ENCODE measurements at regions not wholly inside any gene's neighbourhood (a gene's known extent, or its start where the extent isn't known, plus 50 kb on each side); places are given as distances from the start of the nearest gene placed in this dataset.
A peak's percentile ranks its signal among the peaks of the same experiment; 100 is the strongest.
"Not testable (repeated sequence)": the region's sequence is repeated elsewhere in the genome, so short reads cannot be mapped to it uniquely, and the experiment has no call there.

DNA sequence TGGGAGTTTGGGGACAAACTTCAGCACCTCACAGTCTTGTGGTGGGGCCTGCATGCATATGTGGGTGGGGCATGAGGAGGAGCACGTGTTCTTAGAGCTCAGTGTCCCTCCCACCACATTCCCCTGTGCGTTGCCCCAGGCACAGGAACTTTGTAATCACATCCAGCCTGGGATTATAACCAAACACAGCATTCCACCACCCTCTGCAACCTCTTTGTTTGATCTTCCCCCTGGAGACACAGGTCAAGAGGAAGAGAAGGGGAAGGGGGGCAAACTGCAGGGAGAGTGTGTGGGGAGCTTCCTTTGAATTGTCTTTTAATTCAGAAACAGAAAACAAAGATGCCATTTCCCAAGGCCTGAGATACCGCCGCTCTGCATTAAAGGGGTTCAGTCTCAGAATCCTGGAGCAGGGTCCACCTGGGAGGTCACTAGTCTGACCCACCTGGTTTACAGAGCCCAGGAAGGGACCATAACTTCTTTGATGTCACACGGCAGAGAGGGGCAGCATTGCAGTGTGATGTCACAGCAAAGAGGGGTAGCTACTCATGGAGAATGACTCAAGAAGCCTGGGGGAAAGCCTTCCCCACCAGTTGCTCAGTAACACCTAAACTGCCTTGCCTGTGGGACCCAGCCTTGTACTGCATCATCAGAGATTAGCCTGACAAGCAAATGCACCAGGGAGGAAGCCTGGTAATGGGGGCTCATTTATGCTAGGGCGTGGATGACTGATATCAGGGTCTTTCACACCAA is 106.3 kb upstream of the RNU6-1 start:
- ChIA-PET POLR2A (no interaction called here), CTCF (interaction anchor here (0.7 to 1.3 kb wide), 3 partner anchors 11 to 208 kb away, joined by 3 read pairs; no protein-coding TSS in a partner anchor)
- Histone ChIP-seq H3K4me3 (ENCODE audit: low read depth, low read length) (no peak overlapping the region), H3K36me3 (ENCODE audit: control insufficient read depth, insufficient read depth, low read length) (no peaks in the 10 kb centered on the region), H3K27me3 (ENCODE audit: control insufficient read depth, insufficient read depth, low read length) (no peaks in the 10 kb centered on the region)
- peak; percentile 56 for DNase-seq (ENCODE audit: low read depth)
- TF ChIP-seq, protein P1, sequence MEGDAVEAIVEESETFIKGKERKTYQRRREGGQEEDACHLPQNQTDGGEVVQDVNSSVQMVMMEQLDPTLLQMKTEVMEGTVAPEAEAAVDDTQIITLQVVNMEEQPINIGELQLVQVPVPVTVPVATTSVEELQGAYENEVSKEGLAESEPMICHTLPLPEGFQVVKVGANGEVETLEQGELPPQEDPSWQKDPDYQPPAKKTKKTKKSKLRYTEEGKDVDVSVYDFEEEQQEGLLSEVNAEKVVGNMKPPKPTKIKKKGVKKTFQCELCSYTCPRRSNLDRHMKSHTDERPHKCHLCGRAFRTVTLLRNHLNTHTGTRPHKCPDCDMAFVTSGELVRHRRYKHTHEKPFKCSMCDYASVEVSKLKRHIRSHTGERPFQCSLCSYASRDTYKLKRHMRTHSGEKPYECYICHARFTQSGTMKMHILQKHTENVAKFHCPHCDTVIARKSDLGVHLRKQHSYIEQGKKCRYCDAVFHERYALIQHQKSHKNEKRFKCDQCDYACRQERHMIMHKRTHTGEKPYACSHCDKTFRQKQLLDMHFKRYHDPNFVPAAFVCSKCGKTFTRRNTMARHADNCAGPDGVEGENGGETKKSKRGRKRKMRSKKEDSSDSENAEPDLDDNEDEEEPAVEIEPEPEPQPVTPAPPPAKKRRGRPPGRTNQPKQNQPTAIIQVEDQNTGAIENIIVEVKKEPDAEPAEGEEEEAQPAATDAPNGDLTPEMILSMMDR (IDR thresholded peaks at IDR 0.05; ENCODE audit: insufficient read depth, low read depth, low read length) = no peak

DNA sequence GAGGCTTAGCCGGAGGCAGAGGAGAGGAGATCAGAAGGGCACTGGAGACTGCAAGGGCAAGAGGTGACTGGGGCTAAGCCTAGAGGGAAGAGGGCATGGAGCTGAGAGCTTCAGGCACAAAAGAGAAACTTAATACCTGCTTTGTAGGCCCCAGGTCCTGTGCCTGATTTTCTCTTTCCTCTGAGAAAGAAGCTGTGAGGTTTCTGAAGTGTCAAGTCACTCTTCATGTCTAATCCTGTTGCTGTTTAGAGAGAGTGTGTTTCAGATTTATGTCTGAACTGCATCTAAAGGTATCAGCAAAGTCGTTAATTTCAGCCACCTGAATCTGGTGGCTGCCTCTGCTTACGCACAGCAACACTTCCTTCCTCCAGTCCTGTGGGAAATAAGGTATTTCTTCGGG is 106.9 kb upstream of the RNU6-1 start:
- H3K36me3 ChIP-seq (ENCODE audit: control insufficient read depth, insufficient read depth, low read length) = no peaks in the 10 kb centered on the region
- TF ChIP-seq, protein P1 (IDR thresholded peaks at IDR 0.05; ENCODE audit: insufficient read depth, low read depth, low read length) = no peak
- ChIA-PET CTCF (interaction anchor here (0.6 to 1.3 kb wide), 3 partner anchors 14 to 208 kb away, joined by 3 read pairs; no protein-coding TSS in a partner anchor), POLR2A (no interaction called here)
- H3K4me3 ChIP-seq (ENCODE audit: low read depth, low read length) = no peak overlapping the region
- no peaks in the 10 kb centered on the region for H3K27me3 ChIP-seq (ENCODE audit: control insufficient read depth, insufficient read depth, low read length)
- DNase-seq (ENCODE audit: low read depth) = no peak

DNA sequence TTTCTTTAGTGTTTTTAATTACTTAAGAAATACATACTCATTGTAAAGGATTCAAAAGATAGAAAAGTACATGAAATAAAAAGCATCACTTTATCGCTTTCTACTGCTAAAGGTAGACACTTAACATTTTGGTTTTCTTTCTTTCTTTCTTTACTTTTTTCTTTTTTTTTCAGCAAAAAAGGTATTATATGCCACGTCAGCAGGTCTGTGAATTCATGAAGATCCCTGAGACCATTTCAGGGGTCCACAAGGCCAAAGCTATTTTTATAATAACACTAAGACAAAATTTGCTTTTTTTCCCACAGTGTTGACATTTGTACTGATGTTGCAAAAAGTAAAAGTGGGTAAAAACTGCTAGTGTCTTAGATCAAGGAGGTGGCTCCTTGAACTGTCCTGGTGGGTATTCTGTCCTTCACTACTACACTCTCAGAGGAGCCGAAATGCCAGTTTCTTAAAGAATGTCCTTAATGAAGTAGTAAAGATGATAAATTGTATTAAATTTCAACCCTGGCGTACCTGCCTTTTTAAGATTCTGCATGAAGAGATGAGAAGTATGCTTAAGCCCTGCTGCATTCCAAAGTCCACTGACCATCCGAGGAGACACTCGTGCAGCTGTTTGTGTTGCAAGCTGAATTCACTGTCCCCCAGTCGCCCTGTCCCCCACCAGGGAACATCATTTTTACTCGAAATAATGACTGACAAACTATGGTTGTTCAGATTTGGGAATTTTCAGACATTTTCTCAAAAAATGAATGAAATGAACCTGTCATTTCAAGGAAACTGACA is 106.7 kb upstream of the PIAS1 start:
- Histone ChIP-seq H3K27me3 (ENCODE audit: control insufficient read depth, insufficient read depth, low read length) (no peaks in the 10 kb centered on the region), H3K4me3 (ENCODE audit: low read depth, low read length) (no peak overlapping the region), H3K36me3 (ENCODE audit: control insufficient read depth, insufficient read depth, low read length) (no peaks in the 10 kb centered on the region)
- TF ChIP-seq, protein P1 (IDR thresholded peaks at IDR 0.05; ENCODE audit: insufficient read depth, low read depth, low read length) = no peak
- no peak for DNase-seq (ENCODE audit: low read depth)
- POLR2A ChIA-PET = no interaction called here
- CTCF ChIA-PET = interaction anchor here (0.6 to 1.3 kb wide), 2 partner anchors 13 to 207 kb away, joined by 3 read pairs; no protein-coding TSS in a partner anchor

DNA sequence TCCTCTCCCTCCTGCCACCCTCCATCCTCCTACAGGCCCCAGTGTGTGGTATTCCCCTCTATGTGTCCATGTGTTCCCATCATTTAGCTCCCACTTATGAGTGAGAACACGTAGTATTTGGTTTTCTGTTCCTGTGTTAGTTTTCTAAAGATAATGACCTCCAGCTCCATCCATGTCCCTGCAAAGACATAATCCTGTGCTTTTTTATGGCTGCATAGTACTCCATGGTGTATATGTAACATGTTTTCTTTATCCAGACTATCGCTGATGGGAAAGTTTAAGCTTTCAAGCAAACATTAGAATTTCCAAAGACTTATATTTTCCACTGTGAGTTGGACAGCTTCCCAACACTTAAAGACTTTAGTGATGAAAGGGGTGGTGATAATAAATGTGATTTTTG is 105.9 kb upstream of the PIAS1 start:
- TF ChIP-seq, protein P1 (IDR thresholded peaks at IDR 0.05; ENCODE audit: insufficient read depth, low read depth, low read length) = no peak
- Histone ChIP-seq H3K36me3 (ENCODE audit: control insufficient read depth, insufficient read depth, low read length) (no peaks in the 10 kb centered on the region), H3K4me3 (ENCODE audit: low read depth, low read length) (no peak overlapping the region), H3K27me3 (ENCODE audit: control insufficient read depth, insufficient read depth, low read length) (no peaks in the 10 kb centered on the region)
- ChIA-PET POLR2A (no interaction called here), CTCF (no interaction called here)
- no peak for DNase-seq (ENCODE audit: low read depth)

DNA sequence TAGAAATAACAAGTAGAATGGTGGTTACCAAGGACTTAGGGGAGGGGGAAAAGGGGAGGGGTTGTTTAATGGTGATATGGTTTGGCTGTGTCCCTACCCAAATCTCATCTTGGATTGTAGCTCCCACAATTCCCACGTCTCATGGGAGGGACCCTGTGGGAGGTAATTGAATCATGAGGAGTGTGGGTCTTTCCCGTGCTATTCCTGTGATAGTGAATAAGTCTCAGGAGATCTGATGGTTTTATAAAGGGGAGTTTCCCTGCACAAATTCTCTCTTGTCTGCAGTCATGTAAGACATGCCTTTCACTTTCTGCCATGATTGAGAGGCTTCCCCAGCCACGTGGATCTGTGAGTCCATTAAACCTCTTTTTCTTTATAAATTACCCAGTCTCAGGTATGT is 102.9 kb upstream of the PIAS1 start:
- H3K27me3 ChIP-seq (ENCODE audit: control insufficient read depth, insufficient read depth, low read length); H3K36me3 ChIP-seq (ENCODE audit: control insufficient read depth, insufficient read depth, low read length); H3K4me3 ChIP-seq (ENCODE audit: low read depth, low read length); CTCF ChIA-PET; POLR2A ChIA-PET; DNase-seq (ENCODE audit: low read depth): not testable (repeated sequence)
